ENCODE measurements at regions not wholly inside any gene's neighbourhood (a gene's known extent, or its start where the extent isn't known, plus 50 kb on each side); places are given as distances from the start of the nearest gene placed in this dataset.
A peak's percentile ranks its signal among the peaks of the same experiment; 100 is the strongest.

DNA sequence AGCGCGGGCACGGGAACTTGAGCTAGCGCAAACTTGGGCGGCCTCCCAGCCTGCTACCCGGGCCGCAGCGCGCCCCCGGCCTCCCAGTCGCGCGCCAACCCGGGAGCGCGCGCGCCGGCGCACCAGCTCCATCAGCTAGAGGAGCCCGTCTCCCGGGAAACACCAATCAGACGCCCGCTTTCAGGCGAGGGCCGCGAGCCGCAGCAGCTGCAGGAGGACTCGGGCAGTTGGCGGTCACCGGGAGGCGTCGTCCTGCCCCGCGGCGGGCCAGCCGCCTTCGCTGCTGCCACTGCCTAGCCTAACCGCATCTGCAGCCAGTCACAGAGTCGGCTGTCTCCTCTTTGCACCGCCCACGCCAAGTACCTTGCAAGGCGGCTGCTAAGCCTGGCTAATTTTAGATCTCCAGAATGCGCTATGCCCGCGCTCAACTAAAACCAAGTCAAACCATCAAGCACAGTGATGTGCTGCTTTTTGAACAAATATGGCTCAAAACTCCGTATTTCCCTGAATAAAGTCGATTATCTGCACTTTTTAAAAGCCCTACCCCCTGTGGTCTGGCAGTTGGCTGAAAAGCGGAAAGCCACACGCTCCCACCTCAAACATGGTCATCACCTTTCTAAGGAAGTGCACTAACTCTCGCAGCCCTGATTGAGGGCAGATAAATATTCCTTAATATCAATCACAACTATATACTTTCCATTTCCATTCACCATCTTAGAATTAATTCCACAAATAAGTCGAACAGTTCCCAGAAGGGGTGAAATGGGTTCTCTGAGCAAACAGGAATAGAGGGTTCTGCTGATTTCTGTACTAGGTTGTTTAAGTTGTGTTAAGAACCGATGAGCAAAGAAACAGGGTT is 221.8 kb downstream of the MEF2C start:
- Mint-ChIP-seq H3K4me3 (peak overlapping the region; percentile 71), H3K27ac (no peak overlapping the region), H3K9me3 (peaks cover 11% of the 10 kb centered on the region), H3K36me3 (ENCODE audit: low read depth) (no peaks in the 10 kb centered on the region), H3K27me3 (peaks cover 90% of the 10 kb centered on the region), H3K4me1 (ENCODE audit: low read depth) (peaks cover 20% of the 10 kb centered on the region)
- ChIA-PET CTCF (no interaction called here), POLR2A (no interaction called here)
- no peak for ATAC-seq (ENCODE audit: poor library complexity)
- TF ChIP-seq, protein P1, sequence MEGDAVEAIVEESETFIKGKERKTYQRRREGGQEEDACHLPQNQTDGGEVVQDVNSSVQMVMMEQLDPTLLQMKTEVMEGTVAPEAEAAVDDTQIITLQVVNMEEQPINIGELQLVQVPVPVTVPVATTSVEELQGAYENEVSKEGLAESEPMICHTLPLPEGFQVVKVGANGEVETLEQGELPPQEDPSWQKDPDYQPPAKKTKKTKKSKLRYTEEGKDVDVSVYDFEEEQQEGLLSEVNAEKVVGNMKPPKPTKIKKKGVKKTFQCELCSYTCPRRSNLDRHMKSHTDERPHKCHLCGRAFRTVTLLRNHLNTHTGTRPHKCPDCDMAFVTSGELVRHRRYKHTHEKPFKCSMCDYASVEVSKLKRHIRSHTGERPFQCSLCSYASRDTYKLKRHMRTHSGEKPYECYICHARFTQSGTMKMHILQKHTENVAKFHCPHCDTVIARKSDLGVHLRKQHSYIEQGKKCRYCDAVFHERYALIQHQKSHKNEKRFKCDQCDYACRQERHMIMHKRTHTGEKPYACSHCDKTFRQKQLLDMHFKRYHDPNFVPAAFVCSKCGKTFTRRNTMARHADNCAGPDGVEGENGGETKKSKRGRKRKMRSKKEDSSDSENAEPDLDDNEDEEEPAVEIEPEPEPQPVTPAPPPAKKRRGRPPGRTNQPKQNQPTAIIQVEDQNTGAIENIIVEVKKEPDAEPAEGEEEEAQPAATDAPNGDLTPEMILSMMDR (IDR thresholded peaks at IDR 0.05): no peak
- Histone ChIP-seq H3K27ac (ENCODE audit: low read depth in 1 of 2, low read length in 2 of 2) (no peak overlapping the region), H3K4me3 (ENCODE audit: low read length) (no peak overlapping the region), H3K36me3 (ENCODE audit: insufficient read depth, low read length) (no peaks in the 10 kb centered on the region), H3K27me3 (ENCODE audit: control insufficient read depth in 1 of 2, insufficient read depth in 2 of 2, low read length in 2 of 2) (peaks cover 45 to 96% of the 10 kb centered on the region in 2 experiments), H3K4me1 (ENCODE audit: insufficient read depth, low read length) (peaks cover 22% of the 10 kb centered on the region), H3K9me3 (ENCODE audit: control insufficient read depth in 1 of 2, insufficient read depth in 1 of 2, low read length in 2 of 2) (peaks cover 15 to 23% of the 10 kb centered on the region in 2 experiments)
- intact Hi-C loops (cut with DNase I, micrococcal nuclease): no loop called here
- DNase-seq: peak in 2 of 14 experiments; percentile 1 to 29

GRCh38 chr5:88660264-88660946 is 222.6 kb downstream of the MEF2C start:
- H3K27ac ChIP-seq (ENCODE audit: low read depth in 1 of 2, low read length in 2 of 2): no peak overlapping the region
- Mint-ChIP-seq H3K4me3 (peak overlapping the region; percentile 36), H3K36me3 (ENCODE audit: low read depth) (no peaks in the 10 kb centered on the region), H3K27me3 (peaks cover 84% of the 10 kb centered on the region), H3K9me3 (peaks cover 11% of the 10 kb centered on the region), H3K4me1 (ENCODE audit: low read depth) (peaks cover 12% of the 10 kb centered on the region), H3K27ac (no peak overlapping the region)
- intact Hi-C loops (cut with DNase I, micrococcal nuclease): no loop called here
- POLR2A ChIA-PET: no interaction called here
- peaks cover 38 to 92% of the 10 kb centered on the region in 2 experiments for H3K27me3 ChIP-seq (ENCODE audit: control insufficient read depth in 1 of 2, insufficient read depth in 2 of 2, low read length in 2 of 2)
- TF ChIP-seq, protein P1 (IDR thresholded peaks at IDR 0.05): no peak
- no peaks in the 10 kb centered on the region for H3K36me3 ChIP-seq (ENCODE audit: insufficient read depth, low read length)
- peaks cover 16% of the 10 kb centered on the region for H3K4me1 ChIP-seq (ENCODE audit: insufficient read depth, low read length)
- H3K9me3 ChIP-seq (ENCODE audit: control insufficient read depth in 1 of 2, insufficient read depth in 1 of 2, low read length in 2 of 2): peaks cover 15 to 18% of the 10 kb centered on the region in 2 experiments
- CTCF ChIA-PET: no interaction called here
- DNase-seq (peak in 3 of 14 experiments; percentile 1 to 56 (median 41)), ATAC-seq (ENCODE audit: poor library complexity) (no peak)
- no peak overlapping the region for H3K4me3 ChIP-seq (ENCODE audit: low read length)

DNA sequence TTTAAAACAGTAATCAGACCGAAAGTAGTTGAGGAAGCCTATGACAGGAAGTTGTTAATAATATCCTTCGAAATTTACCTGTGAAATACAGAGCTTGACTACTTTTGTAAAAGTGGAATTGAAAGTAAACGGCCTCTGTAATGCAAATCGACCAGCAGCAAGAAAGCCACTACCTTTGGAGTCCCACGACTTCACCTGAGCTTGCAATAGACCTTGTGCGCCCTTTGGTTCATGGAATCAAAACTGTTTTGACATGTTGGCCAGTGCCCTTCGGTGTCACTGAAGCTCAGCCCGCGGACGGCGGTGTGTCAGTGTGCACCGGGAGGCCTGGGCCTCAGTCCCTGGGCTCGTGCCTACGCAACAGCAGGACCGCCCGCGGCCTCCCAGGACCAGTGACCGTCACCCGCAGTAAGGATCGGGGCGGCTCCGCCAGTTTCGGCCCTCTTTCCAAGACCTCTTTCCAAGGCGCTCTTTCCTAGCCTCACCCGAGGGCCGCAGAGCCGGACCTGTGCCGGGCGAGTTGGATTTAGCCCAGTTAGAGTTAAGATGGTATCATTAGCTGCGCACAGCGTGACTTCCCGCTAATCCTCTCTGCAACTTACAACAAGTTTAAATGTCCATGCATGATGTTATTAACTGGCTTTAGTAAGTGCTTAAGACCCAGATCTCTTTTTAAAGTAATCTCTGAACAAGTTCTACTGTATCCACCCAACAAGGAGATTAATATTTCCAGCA is 223.3 kb downstream of the MEF2C start:
- peak overlapping the region; percentile 36 for H3K4me3 Mint-ChIP-seq
- Histone ChIP-seq H3K4me3 (ENCODE audit: low read length) (no peak overlapping the region), H3K36me3 (ENCODE audit: insufficient read depth, low read length) (no peaks in the 10 kb centered on the region), H3K27me3 (ENCODE audit: control insufficient read depth in 1 of 2, insufficient read depth in 2 of 2, low read length in 2 of 2) (peaks cover 36 to 85% of the 10 kb centered on the region in 2 experiments), H3K4me1 (ENCODE audit: insufficient read depth, low read length) (peaks cover 16% of the 10 kb centered on the region), H3K9me3 (ENCODE audit: control insufficient read depth in 1 of 2, insufficient read depth in 1 of 2, low read length in 2 of 2) (peaks cover 15 to 18% of the 10 kb centered on the region in 2 experiments), H3K27ac (ENCODE audit: low read depth in 1 of 2, low read length in 2 of 2) (no peak overlapping the region)
- ATAC-seq (ENCODE audit: poor library complexity) (no peak), DNase-seq (no peak)
- TF ChIP-seq, protein P1 (IDR thresholded peaks at IDR 0.05): no peak
- no peak overlapping the region for H3K27ac Mint-ChIP-seq
- peaks cover 11% of the 10 kb centered on the region for H3K9me3 Mint-ChIP-seq
- peaks cover 12% of the 10 kb centered on the region for H3K4me1 Mint-ChIP-seq (ENCODE audit: low read depth)
- intact Hi-C loops (cut with DNase I, micrococcal nuclease): no loop called here
- CTCF ChIA-PET: no interaction called here
- no peaks in the 10 kb centered on the region for H3K36me3 Mint-ChIP-seq (ENCODE audit: low read depth)
- peaks cover 79% of the 10 kb centered on the region for H3K27me3 Mint-ChIP-seq
- POLR2A ChIA-PET: no interaction called here

Data from CD4-positive, alpha-beta T cell (primary cell).